Hematopoietic multipotent progenitor cell treated with erythropoietin and hydrocortisone succinate and interleukin-3 and kit ligand, for 15 days (in vitro differentiated cells): ENCODE measurements at regions not wholly inside any gene's neighbourhood (a gene's known extent, or its start where the extent isn't known, plus 50 kb on each side); places are given as distances from the start of the nearest gene placed in this dataset.
"Not testable (repeated sequence)": the region's sequence is repeated elsewhere in the genome, so short reads cannot be mapped to it uniquely, and the experiment has no call there.

Experiments
- DNase-seq: peaks from one replicate; pipeline ENCODE4 v3.0.0-alpha.2; 2015; ENCODE audit warnings: low spot score

DNA sequence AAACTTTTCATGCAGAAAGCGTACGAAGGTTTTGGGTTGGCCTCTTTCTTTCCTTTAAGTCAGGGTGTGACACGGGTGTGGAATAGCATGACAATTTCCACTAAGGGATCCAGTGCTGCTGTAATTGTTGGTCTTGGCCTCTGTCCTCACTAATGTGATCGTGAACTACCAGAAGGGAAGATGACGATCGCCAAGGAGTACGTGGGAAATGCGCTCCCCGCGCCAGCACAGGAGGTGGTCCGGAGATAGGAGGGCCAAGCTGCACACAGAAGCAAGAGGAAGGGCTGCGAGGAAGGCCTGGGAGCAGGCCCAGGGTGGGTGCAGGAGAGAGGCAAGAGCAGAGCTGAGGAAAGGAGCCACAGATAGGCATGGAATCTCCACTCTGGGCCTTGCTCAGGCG lies 79.7 kb upstream of the PODXL start:
- DNase-seq = no peak

DNA sequence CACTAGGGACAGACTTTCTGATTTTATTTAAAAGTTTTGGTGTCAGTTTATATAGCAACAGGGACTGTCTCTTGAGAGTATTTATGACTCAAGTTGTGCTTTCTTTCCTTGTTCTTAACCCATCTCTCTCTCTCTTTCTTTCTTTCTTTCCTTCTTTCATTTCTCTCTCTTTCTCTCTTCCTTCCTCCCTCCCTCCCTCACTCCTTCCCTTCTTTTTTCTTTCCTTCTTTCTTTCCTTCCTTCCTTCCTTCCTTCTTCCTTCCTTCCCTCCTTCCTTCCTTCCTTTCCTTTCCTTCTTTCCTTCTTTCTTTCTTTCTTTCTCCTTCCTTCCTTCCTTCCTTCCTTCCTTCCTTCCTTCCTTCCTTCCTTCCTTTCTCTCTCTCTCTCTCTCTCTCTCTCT lies 77.8 kb upstream of the PODXL start:
- not testable (repeated sequence) for DNase-seq

GRCh38 chr7:131633342-131633843 lies 77.0 kb upstream of the PODXL start:
- DNase-seq = no peak

- no peak for DNase-seq
Measured at GRCh38 chr7:131630427-131630826, 74.0 kb upstream of the PODXL start.

DNA sequence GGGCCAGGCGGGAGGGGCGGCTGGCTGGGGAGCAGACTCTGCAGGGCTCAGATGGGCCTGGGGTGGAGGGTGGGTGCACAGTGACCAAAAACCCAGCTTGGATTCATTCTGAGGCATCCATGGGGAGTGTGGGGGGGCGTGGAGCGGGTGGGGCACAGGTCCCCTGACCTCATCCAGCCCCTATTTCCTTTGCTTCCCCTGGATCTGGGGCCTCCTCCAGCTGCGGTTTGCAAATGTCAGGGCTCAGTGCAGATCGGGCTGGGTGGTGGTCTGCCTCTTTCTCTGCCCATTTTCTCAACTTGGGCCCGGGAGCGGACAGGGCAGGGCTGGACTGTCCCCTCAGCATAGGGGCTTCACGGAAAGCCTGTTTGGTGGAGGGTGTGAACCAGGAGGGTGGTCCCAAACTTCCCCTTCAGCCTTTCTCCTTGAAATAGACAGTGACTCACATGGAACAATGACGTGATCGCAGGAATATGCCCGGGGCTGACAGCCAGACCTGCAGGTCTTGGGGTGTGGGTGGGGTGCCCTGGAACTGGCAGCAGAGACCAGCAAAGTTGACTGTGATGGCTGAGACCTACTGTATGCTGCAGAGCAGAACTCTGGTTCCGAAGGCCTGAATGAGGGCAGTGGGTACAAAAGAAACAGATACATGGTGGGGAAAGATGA lies 72.9 kb upstream of the PODXL start:
- no peak for DNase-seq

DNA sequence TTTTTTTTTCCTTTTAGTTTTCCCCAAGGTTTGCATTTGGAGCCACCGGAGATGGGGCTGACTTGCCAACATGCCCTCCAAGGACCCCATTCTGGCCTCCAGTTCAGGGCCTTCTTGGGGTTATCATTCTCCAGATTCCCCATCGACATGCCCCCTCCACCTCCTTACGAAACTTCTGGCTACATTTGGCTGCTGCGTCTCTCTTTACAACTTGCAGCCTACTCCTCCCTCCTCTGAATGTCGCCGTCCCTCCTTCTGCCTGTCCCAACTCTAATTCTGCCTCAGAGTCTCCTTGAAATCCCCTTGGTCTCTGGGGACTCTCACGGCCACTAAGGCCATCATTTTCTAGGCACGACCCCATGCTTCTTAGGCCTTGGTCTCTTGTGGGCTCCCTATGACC lies 72.2 kb upstream of the PODXL start:
- DNase-seq = no peak

GRCh38 chr7:131627735-131628190 lies 71.3 kb upstream of the PODXL start:
- DNase-seq = no peak

DNA sequence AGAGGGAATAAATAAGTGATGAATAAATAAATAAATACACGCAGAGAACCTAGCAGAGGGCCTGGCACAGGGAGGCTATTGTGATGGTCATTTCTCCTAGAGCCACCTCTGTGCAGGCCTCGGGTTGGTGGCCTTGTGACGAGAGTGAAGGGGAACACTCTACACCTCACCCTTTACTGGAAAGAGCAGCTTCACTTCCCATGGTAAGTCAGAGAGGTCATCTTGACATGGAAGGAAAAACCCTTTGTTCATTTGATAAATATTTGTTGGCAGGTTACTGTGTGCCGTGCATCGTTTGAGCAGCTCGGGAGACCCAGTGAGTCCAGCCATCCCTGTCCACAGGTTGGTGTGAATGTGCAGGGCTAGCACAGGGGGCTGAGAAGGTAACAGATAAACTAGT lies 70.2 kb upstream of the PODXL start:
- no peak for DNase-seq

DNA sequence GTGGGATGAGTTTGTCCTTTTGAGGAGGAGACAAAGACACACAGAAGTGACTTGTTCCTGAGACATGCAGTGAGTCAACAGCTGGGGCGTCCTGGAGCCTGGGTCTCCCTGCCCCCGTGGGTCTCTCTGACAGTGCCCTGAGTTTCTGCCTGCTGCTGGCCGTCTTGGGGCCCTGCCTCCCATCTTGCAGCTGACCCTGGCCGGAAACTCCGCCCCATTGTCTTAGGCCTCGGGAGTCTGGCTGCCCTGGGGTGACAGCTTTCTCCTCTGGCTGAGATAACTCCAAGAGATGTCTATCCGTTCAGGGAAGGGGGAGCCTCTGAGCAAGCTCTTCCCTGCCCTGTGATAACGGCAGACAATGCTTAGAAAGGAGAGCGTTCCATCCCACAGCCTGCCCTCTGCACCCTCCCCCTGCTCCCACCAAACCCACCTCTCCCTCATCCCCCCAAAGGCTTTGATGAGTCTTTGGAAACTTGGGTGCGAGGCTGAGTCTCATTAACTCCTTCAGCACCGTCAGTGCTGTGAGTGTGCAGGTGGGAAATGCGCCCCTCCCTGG lies 69.5 kb upstream of the PODXL start:
- DNase-seq = no peak

GRCh38 chr7:131625345-131625744 lies 68.9 kb upstream of the PODXL start:
- not testable (repeated sequence) for DNase-seq

DNA sequence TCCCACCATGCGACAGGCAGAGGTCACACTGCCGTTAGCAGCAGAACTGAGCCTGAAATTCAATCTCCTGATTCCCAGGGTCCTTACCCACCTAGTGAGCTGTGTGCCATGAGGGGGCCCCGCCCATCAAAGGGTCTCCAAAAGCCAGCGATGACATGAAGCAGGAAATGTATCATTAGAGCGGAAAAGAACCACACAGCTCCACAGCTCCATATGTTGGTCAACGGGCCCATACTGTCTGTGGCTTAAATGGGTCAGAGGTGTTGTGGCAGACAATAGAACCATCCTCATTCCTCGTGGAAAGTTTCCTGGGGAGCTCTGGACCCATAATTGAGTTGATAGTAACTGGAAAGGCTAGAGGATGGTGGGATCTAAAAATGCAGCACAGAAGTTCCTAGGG lies 68.1 kb upstream of the PODXL start:
- no peak for DNase-seq

DNA sequence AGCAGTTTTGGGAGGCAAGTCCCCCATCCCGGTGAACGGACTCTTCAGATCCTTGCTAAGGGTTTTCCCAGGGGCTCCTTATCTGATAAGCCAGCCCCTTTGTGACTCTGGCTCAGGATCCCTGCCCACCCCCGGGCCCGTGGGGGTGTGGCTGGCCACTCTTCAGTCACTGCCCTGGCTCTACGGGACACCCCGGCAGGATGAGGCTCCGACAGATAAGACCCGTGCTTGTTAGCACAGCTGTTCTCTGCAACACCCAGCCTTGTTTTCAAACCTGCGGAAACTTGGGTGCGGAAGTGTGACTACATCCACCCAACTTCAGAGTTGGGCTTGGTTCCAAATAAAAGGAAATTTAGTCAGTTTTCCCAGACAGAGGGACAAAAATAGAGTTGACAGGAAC lies 66.7 kb upstream of the PODXL start:
- no peak for DNase-seq

DNA sequence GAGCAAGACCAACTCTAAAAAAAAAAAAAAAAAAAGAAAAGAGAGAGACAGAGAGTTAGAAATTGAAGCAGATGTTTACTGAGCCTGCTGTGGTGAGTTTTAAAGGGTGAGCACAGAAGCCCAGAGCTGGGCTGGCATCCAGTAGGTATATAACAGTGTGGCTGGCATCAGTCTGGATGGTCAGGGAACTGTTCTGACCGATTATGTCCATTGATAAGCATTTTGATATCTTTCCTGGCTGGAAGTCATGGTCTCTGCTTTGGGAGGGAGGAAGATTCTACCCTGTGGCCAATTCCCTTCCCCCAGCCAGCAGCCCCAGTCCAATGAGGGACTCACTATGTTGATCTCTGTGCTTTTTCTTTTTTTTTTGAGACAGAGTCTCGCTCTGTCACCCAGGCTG lies 65.2 kb upstream of the PODXL start:
- no peak for DNase-seq

DNA sequence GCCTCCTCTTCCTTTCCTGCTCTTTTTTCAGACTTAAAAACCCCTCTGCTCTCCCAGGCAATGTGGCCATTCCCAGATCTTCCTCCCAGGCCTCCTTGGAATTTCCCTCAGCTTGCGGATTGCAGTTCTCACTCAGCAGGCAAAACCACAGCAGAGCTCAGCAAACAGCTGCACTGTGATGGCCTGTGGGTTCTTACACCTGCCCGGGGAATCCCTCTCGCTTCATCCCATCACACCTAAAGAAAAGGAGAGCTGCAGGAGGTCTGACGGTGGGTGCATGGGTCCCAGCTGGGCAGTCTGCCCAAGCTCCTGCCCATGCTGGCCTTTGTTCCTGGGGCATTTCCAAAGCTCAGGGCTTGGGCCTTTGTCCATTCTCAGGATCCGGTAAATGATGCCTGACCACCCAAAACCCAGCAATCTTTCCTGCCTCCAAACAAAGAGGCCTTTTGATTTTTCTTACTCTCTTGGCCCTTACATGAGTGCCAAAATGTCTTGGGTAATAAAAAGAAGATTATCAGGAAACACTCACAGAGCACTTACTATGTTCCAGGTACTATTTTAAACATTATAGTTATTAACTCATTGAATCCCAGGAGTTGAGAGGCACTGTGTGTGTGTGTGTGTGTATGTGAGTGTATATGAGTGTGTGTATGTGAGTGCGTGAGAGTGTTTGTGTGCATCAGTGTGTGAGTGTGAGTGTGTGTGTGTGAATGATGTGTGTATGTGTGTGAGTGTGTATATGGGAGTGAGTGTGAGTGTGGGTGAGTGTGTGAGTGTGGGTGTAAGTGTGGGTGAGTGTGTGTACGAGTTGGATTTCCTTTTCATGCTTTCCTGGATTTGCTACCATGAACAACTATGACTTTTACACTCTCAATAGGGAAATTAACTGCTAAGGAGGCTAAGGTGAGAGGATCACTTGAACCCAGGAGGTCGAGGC lies 64.5 kb upstream of the PODXL start:
- DNase-seq = no peak

DNA sequence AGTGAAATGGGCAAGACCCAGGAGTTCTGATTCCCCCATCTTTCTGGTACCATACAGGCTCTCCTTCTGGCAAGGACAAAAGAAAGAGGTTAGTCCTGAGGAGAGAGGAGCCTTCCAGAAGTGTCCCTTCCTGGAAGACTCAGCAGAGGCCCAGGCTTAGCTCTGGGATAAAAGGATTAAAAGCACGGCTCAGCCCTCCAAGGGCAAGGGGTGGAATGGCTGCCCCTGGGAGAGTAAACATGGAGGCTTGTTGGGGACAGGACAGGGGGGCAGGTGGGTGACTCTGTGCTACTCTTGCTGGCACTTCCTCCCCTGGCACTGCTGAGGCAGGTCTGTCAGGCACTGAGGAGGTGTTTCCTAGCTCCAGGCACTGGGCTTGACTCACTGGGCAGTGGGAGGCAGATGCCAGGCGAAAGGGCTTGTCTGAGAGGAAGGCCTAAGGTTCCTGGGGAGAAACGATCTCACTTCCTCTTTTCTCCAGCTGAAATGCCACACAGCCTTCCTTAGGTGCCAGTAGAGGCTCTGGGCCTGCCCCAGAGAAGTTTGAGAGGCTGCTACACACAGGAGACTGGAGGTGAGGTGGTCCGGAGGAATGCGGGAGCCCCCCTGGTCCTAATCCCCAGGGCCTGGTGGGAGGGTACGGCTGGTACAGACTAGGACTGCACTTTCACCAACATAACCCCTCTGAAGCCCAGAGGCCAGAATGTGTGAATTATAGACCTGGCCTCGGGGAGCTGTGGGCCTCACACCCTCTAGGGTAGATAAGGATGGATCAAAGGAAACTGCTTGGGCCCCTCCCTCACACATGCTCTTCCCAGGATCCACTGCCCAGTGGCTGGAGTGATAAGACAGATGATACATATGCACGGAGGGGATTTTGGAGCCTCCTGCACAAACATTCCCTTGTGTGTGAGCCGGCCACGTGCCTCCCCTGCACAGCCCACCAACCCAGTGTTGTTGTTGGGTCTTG lies 63.2 kb upstream of the PODXL start:
- DNase-seq = no peak

DNA sequence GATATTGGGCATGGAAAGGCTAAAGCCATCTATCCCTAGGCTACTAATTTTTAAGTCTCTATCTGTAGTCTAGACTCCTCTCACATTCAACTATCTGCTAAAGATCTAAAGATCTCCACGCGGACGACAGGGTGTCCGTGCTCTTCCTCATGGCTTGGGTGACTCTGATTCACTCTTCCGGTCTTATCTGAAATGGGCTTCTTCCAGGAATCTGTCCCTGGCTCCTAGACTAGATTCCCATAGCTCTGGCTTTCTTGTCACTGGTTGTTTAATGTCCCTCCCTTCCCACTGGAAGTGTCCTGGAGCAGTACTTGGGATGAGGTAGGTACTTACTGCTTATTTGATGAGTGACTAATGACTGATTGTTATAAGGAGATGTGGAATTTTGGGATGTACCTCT lies 62.0 kb upstream of the PODXL start:
- DNase-seq = no peak

DNA sequence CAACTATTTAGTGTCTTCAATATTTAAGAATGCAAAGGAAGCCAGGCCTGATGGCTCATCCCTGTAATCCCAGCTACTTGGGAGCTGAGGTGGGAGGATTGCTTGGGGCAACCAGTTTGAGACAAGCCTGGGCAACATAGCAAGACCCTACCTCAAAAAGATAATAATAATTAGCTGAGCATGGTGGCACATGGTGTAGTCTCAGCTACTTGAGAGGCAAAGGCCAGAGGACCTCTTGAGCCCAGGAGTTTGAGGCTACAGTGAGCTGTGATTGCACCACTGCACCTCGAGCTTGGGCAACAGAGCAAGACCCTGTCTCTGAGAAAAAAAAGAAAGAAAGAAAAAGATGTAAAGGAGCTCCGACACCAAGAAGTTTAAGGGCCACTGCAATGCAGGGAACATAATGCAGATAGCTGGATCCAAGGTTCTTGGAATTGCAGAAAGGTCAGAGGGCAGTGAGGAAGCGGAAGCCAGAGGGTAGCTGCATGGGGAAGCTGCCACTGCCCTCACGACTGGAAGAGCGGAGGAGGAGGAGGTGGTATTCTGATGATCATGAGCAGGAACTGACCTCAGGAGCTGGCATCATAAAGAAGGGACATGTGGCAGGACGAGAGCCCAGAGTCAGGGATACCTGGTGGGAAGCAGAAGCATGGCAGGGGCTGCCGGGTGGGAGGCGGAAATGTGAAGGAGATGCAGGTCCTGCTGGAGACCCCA lies 60.2 kb upstream of the PODXL start:
- no peak for DNase-seq

- DNase-seq = no peak
Measured at GRCh38 chr7:131613909-131614308, 57.5 kb upstream of the PODXL start.

DNA sequence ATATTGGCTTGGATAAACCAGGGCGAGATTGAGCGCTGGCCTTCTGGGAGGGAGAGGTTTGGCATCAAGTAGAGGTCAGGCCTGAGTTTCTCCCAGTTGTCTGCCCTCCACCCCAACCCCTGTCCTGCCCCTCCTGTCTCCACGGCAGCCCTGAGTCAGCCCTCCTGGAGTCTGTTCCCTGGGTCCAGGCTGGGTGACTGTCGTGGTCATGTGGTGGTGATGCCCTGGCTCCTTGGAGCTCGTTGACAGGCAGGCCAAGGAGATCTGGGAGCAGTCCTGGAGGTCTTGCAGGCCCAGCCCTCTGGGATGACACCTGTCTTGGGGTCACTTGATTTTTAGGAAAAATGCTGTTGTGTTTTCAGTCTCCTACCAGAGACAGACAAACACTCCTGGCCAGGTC lies 53.6 kb upstream of the PODXL start:
- DNase-seq = no peak

DNA sequence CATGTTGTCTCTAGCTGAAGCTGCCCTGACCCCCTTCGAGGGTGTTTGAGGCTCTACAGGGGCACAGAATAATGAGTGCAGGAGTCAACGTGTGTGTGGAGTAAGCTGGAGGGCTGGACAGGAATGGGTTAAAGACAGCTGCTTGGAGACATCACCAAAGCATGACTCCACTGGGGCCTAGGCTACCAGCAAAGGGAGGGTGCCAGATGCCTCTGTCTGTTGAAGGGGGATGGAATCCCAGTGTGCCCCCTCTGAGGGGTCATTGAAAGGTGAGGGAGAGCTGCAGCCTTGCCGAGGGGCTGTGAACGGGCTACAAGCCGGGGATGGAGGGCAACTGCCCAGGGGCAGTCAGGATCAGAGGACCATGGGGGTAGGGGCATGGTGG lies 51.7 kb upstream of the PODXL start:
- DNase-seq = no peak
